ENCODE measurements at regions not wholly inside any gene's neighbourhood (a gene's known extent, or its start where the extent isn't known, plus 50 kb on each side); places are given as distances from the start of the nearest gene placed in this dataset.

DNA sequence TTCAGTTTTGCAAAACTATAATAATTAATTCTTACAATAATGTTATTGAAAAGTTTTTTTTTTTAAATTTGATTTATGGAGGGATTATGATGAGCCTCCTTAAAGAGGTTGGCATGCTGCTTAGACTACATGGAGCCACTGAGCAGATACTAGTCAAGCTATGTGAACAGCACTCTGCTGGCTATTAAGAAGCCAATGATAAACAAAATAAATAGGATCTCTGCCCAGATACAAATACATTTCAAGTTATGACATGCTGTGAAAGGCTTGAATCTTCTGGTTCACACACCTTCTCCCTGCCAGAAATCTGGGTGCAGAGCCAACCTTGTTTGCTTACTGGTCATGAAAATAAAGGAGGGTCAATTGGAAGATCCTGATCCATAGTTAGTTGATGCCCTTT lies 107.4 kb upstream of the NAV3 start:
- no peak for DNase-seq (ENCODE audit: low read depth in 2 of 2)

DNA sequence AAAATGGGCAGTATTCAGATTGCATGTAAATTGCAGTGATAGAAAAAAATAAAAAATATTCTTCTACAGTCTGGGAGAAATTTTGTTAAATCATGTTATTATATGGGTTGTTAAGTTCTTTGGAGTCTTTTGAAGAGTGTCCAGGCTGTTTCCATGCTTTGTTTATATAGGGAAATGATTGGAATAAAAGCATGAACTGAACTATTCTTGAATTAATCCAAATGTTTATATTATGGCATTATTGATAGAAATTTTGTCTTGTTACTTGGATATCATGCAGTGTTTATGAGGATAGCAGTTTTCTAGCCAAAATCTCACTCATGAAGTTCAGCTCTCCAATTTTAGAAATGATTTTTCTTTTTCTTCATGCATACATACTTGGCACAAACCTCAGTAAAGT lies 108.2 kb upstream of the NAV3 start:
- DNase-seq (ENCODE audit: low read depth in 2 of 2): no peak

DNA sequence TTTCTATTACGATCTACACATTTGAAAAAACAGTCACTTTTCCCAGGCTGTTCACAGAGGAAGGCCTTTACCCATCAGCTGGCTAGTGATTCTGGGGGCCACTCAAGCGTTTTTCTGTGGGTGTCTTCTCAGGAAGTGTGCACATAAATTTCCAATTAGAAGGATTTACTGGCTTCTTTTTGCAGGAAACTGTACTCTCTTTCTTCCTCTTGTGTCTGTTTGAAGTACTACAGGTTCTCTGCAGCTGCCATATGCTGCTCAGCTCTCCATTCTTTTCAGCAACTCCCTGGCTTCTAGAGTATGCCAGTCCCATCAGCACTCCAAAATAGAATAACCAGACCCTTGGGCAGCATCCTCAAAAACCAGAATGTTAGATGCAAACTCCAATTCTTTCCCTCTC lies 110.4 kb upstream of the NAV3 start:
- DNase-seq (ENCODE audit: low read depth in 2 of 2): no peak

DNA sequence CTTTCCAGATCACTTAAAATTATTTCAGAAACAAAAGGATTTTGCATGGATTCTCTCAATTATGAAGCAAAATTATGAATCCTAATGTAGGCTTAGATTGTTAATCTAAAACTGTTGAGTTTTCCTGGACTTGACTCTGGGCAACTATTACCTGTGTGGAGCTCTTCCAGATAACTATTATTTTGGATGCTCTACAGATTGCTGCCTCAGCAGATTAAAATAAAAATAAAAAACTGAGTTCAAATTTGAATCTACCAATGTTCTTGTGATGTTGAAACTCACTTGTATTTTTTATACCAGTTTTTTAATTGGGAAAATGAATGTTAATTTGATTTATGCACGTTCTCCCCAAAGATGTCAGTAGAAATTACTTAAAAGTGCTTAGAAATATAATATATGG lies 120.5 kb upstream of the NAV3 start:
- no peak for DNase-seq (ENCODE audit: low read depth in 2 of 2)

DNA sequence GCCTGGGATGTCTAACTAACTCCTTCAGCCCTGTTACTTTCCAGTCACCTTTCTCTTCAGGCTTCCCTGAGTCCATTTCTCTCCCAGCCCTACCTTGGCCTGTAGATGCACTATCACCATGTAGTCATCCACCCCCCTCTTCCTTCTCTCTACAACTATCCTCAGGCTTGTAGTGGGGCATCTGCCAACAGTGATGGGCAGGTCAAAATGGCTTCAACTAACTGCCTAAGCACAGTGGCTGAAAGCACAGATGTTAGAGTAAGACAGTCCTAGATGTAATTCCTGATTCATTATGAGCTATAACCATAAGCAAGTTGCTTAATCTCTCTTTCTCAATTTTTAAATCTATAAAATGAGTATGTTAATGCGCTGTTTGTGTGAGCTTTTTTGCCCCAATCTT lies 133.6 kb upstream of the NAV3 start:
- no peak for DNase-seq (ENCODE audit: low read depth in 2 of 2)

DNA sequence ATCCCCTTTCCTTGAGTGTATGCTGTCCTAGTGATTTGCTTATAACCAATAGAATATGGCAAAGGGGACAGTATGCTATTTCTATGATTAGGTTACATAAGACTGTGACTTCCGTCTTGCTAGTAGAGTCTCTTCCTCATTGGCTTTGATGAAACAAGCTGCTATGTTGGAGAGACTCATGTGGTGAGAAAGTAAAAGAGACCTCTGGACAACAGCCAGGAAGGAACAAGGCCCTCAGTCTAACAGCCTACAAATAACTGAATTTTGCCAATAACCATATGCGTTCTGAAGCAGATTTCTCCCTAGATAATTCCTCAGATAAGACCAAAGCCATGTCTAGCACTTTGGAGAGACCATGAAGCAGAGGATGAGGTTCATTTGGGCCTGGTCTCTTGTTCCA lies 134.5 kb upstream of the NAV3 start:
- no peak for DNase-seq (ENCODE audit: low read depth in 2 of 2)

DNA sequence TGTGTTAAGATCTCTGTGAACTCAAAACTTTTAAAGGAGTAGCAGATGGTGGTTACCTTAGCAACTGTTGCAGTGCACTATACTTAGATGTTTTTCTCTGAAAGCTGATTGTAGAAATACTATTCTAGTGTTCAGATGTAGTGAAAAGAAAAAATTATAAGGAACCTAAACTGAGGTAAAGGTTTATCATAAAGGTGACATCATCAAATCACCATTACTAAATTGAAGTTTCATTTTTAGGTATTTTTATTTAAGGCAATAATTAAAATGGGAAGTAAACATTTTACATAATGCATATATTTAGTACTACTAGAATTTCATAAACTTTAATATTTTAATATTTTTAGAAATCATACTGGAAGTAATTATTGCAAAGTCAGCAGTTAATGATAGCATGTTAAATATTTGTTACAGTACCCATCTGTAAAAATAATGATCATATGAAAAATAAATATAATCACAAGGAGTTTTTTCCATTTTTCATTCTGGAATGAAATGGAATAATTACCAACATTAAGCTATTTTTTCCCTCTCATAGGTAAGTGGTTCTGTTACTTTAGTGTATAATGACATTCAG lies 141.1 kb upstream of the NAV3 start:
- DNase-seq (ENCODE audit: low read depth in 2 of 2): no peak

DNA sequence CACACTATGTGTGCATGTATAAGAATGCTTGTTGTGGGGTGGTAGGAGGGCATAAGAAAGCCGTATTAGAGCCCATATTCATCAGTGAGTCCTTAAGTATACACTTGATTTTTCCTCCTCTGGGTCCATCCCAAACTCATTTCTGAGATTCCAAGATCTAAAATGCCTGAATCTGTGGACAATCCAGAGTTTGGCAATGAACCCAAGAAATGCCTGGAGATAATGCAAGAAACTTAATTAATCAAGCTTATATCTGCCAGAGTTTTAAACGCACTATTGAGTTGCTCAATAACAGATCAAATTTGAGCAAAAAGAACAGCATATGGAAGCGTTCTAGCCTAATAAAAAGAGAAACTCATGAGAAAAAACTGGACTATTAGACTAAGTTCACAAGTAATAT lies 143.4 kb upstream of the NAV3 start:
- DNase-seq (ENCODE audit: low read depth in 2 of 2): no peak

DNA sequence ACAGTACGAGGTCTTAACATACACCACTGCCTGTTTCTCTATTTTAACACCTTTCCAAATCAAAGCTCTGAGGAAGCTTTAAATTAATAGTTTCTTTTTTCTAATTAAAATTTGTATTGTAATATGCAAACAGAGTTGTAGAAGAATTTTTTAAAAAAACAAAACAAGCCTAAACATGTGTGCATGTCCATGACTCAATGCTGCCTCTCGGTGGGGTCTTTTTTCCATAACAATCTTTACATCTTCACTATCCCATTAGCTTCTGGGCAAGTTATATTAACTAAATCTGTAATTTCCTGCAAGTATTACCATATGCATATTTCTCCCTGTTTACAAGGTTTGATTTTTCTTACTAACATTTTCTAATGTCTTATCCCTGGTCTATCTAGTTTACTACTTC lies 143.9 kb upstream of the NAV3 start:
- no peak for DNase-seq (ENCODE audit: low read depth in 2 of 2)

DNA sequence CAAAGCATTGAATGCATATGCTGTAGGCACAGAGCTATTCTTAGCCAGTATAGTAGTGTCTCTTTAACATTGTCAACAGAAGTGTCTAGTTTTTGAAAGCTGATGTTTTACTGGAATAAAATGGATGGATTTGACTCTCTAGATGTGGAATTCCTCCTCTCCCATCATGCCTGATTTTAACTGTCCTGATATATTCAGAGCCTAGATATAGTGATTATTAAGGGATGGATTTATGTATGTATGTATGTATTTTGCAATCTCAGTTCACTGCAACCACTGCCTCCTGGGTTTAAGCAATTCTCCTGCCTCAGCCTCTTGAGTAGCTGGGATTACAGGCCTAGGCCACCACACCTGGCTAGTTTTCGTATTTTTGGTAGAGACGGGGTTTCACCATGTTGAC lies 144.8 kb upstream of the NAV3 start:
- DNase-seq (ENCODE audit: low read depth in 2 of 2): no peak

DNA sequence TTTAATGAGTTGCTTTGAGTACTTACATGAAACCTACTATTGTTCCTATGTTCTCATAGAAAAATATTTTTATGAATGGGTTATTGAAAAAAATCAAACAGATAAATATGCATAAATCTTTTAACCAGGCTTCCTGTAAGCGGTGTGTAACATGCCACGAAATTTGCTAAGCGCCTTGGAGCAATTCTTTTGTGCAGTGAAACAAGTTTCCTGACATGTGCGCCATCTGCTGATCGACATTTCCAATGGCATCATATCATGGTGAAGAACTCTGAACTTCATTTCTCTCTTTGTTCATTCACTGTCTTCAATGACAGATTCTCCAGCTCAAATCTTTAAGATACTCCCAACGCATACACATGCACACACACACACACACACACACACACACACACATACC lies 145.6 kb upstream of the NAV3 start:
- no peak for DNase-seq (ENCODE audit: low read depth in 2 of 2)

DNA sequence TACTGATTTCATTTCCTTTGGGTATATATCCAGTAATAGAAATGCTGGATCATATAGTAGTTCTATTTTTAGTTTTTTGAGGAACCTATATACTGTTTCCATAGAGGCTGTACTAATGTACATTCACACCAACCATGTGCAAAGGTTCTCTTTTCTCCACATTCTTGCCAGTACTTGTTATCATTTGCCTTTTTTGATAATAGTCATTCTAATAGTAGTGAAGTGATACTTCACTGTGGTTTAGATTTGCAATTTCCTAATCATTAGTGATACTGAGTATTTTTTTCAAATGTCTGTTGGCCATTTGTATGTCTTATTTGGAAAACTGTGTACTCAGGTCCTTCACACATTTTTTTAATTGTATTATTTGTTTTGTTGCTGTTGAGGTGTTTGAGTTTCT lies 148.2 kb upstream of the NAV3 start:
- no peak for DNase-seq (ENCODE audit: low read depth in 2 of 2)

DNA sequence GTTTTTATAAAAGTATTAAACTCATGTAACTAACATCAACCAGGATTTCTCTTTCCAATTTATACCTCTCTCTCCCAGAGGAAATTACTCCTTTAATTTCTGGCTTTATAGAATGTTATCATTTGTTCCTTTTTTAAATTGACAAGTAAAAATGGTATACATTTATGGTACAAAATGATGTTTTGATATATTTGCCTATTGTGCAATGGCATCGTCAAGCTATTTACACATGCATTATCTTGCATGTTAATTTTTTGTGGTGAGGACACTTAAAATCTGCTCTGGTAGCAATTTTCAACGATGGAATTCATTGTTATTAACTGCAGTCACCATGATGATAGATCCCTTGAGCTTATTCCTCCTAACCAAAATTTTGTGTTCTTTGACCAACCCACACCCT lies 149.0 kb upstream of the NAV3 start:
- no peak for DNase-seq (ENCODE audit: low read depth in 2 of 2)

DNA sequence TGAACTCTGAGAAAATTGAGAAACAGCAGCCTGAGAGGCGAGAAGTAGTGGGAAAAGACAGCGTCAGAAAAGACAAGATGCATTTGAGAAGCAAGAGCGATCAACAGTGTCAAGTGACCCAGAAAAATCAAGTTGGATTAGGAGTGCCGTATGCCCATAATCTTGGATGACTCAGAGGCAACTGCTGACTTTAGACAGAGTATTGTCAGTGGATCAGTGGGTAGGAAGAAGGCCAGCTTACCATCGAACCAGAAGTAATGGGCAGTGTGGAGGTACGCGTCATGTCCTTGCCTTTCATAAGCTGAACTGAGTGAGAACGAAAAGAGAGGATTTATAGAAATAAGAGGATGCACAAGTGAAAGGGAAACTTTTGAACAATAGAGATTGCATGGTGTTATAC lies 151.0 kb upstream of the NAV3 start:
- no peak for DNase-seq (ENCODE audit: low read depth in 2 of 2)

DNA sequence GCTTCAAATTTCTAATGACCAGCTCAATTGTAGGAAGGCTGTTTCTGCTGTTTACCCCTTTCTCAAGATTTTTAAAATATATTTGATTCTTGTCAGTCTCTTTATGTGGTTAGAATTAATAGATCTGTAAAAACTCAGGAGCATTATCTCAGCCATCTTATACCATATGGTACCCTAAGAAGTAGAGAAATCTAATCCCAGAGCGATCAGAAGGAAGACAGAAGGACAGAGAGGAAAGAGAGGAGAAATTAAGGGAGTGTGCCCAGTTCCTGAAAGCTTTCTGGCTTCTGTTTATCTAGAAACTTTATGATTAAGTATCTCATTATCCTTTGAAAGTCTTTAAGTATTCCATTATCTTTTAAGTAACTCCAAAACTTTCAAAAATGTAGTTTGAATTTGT lies 152.1 kb upstream of the NAV3 start:
- no peak for DNase-seq (ENCODE audit: low read depth in 2 of 2)

DNA sequence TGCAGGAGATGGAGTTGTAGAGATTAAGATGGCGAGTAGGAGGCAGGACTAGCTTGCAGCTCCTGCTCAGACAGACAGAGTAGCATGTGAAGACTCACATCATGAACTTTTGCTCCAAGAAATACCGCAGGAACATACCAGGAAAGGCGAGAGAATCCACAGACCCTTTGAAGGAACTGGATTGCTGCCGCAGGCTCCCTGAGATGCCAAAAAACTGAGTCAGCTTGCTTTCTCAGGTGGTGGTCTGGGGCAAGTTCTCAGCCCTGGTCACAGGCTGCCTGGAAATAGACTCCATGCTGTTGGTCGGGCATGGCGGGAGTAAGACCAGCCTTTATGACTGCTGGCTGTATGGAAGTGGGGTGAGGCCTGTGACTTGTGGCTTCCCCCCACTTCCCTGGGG lies 163.6 kb upstream of the NAV3 start:
- DNase-seq (ENCODE audit: low read depth in 2 of 2): no peak

DNA sequence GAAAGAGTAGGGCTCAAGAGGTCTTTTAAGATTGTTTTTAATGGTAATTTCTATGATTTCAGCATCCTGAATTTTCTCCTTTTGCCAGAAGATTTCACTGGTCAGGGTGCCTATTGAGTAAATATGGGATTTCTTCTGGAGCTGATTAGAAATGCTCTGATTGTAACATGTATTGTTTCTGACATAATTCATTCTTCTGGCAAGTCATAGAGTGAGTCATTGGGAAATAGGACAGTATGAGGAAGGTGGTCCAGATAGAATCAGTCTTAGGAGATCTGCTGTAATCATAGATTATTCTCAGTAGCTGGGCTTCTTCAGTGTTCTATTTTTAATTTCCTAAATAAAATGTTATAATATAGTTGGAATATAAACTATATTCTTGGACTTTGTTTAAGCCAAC lies 182.0 kb upstream of the NAV3 start:
- DNase-seq (ENCODE audit: low read depth in 2 of 2): no peak

DNA sequence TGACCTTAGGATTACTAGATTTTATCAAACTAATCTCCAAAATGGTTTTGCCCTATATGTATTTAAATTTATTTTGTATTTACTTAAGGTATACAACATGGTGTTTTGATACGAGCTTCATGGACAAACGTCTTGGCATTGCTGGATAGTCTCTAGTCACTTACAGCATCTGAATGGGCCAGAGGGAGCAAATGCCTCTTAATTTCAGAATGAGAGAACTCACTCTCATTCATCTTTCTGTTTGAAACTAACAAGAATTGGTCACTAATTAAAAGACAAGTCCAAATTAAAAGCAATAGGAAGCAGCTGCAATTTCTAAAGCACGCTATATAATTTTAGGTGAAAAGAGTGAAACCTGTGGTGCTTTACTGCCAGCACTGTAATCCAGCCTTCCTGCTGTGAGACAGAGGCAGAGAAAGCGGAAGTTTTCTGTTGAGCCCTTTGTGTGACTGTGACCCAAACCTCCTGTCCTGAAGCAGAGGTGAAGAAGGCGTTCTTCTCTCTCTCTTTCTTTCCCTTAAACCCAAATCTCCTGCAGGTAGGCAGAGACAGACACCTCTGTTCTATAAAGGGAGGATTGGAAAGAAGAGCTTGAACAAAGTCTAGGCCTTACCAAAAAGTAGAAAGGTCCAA lies 184.6 kb upstream of the NAV3 start:
- DNase-seq (ENCODE audit: low read depth in 2 of 2): no peak

DNA sequence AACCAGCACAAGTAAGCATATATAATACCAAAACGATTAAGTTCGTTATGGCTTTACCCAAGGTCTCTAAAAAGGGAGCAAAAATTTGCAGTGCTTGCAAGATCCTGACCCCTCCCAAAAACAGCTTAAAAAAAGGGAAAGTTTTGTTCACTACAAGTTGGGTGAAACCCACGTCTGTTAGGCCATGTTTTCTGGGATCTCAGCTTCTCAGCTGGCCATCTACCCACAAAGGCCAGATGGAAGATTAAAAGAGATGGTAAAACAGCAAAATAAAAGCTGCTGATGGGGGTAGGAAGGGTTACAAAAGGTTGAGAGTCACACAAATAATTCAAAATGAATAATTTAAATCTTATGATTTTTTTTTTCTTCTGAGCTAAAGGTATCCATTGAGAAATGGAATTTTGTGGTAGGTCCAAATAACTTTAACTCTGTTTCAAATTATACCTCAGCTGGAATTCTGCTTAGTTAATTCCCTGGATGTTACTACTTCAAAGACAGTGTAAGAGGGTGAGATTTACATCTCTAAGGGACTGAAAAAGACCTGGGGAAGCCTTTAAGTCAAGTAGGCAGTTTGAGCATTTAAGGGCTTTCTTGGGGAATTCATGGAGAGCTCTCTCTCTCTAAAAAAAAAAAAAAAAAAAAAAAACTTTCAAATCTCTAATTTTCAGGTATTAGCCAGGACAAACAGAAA lies 185.6 kb upstream of the NAV3 start:
- DNase-seq (ENCODE audit: low read depth in 2 of 2): no peak

DNA sequence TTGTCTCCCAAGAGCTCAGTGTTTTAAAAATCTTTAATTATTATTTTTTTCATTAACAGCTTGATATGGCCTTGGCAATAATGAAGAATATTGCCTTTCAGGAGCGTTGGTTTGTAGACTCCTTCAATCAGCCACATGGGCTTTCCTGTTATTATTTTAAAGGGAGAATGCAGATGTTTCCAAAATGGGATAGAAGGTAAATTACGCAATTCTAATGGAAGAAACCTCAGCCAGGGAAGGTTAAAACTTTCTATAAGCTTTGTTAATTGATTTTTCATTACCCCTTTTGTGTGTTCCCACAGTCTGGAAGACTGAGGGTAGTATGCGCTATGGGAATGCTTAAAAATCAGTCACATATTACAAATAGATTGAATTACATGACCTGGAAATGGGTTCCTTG lies 188.4 kb upstream of the NAV3 start:
- DNase-seq (ENCODE audit: low read depth in 2 of 2): no peak

DNA sequence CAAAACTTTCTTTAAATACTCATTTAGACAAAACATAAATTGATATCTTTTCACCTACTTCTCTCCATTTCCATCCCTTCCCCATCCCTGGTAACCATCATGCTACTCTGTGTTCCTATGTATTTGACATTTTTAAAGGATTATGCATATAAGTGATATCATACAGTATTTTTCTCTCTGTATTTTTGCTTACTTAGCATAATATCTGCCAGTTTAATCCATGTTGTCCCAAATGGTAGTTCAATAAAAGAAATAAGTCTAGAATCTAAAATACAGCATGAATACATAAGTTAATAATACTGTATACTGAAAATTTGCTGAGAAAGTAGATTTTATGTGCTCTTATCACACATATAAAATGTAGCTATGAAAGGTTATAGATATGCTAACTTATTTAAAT lies 190.3 kb upstream of the NAV3 start:
- no peak for DNase-seq (ENCODE audit: low read depth in 2 of 2)

DNA sequence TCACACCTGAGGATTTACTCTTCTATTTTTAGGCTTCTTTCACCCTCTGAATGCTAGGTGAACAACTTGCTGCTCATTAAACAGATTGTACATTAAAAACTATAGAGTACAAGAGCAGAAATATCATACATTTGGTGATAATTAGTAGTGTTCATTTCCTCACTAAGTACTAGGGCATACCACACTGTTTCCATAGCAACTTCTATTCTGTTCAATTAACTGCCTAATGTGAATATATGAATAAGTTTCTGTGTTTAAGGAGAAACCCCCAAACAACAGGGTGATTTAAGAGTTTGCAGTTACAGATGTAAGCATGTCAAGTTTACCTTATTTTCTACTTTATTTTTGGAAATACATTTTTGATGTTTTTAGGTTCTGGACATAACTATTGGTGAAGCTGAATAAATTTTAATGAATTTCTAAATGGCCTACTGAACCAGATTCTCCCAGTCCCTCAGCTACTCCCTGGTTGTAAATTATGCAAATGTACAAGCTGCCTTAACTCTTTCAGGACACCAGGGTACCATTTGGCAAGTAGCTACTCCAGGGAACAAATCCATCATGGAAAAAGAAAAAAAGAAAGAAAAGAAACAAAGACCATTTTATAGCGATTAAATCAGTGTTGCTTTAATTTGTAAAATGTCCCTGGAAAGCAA lies 199.8 kb upstream of the NAV3 start:
- DNase-seq (ENCODE audit: low read depth in 2 of 2): no peak

DNA sequence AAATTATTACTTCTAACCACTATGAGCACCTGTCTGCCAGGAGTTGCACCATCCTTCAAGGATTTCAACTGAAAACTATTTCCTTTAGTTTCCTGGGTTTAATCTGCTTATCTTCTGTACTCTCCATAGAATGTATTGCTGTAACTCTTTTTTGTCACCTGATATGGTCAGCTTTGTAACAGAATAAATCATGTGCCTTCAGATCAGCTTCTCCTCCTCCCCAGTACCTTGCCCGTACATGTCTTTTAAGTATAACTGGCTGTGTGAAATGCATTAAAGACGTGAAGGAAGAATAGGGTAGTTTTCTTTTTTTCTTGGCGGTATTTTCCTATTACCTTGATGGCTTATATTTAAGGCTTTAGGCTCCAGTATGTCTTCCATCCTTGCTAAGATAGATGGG lies 200.3 kb upstream of the NAV3 start:
- DNase-seq (ENCODE audit: low read depth in 2 of 2): no peak

Measured in stimulated activated CD8-positive, alpha-beta memory T cell treated with anti-CD3 and anti-CD28 coated beads, Interleukin-15, amount 100 ng/mL, for 48 hours (primary cell).